ENCODE measurements at regions not wholly inside any gene's neighbourhood (a gene's known extent, or its start where the extent isn't known, plus 50 kb on each side); places are given as distances from the start of the nearest gene placed in this dataset.

DNA sequence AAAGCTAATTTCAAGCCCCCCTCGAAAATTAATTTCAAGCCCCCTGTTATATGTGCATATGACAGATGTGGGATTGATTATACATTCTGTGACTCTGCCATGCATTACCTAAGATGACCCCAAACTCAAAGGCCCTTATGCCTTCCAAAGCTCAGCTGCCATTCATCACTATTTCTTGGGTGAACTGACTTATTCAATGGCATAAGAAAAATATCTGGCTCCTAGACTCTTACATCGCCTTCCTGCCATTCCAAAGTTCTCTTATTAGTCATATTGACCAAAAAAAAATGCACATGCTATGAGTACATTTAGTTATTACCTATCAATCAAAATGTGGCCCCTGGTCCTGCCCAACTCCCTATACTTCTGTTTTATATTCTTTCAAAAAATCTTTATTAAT lies 291.8 kb upstream of the CHAC2 start:
- H3K4me3 ChIP-seq: no peak overlapping the region
- H3K36me3 ChIP-seq: no peaks in the 10 kb centered on the region
- H3K9me3 ChIP-seq: no peaks in the 10 kb centered on the region
- TF ChIP-seq, protein P1, sequence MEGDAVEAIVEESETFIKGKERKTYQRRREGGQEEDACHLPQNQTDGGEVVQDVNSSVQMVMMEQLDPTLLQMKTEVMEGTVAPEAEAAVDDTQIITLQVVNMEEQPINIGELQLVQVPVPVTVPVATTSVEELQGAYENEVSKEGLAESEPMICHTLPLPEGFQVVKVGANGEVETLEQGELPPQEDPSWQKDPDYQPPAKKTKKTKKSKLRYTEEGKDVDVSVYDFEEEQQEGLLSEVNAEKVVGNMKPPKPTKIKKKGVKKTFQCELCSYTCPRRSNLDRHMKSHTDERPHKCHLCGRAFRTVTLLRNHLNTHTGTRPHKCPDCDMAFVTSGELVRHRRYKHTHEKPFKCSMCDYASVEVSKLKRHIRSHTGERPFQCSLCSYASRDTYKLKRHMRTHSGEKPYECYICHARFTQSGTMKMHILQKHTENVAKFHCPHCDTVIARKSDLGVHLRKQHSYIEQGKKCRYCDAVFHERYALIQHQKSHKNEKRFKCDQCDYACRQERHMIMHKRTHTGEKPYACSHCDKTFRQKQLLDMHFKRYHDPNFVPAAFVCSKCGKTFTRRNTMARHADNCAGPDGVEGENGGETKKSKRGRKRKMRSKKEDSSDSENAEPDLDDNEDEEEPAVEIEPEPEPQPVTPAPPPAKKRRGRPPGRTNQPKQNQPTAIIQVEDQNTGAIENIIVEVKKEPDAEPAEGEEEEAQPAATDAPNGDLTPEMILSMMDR (IDR thresholded peaks at IDR 0.05): no peak
- intact Hi-C loops (cut with DNase I): no loop called here
- H3K27me3 ChIP-seq (ENCODE audit: low read depth): no peaks in the 10 kb centered on the region
- DNase-seq (no peak), ATAC-seq (no peak)
- H3K4me1 ChIP-seq: no peaks in the 10 kb centered on the region
- H3K27ac ChIP-seq: no peak overlapping the region

GRCh38 chr2:53475321-53475720 lies 292.3 kb upstream of the CHAC2 start:
- intact Hi-C loops (cut with DNase I): no loop called here

DNA sequence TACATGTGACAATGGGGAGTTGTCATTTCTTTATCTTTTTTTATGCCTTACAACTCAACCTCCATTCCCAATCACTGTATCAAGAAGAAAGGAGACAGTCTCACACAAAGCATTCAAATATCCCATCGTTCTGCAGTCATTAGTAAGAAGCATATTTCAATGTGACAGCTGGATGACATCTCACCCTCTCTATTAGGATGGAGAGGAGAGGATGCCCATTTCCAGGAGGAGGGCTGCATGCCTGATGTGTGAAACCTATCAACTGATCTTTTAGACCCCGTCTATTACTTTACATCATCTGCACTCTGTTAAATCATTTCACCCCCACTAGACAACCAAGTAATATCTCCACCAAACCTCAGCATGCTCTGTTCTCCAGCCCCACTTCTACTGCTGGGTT lies 292.7 kb upstream of the CHAC2 start:
- DNase-seq (no peak), ATAC-seq (no peak)
- no peaks in the 10 kb centered on the region for H3K9me3 ChIP-seq
- intact Hi-C loops (cut with DNase I): no loop called here
- no peaks in the 10 kb centered on the region for H3K4me1 ChIP-seq
- TF ChIP-seq, protein P1 (IDR thresholded peaks at IDR 0.05): no peak
- no peak overlapping the region for H3K4me3 ChIP-seq
- H3K27me3 ChIP-seq (ENCODE audit: low read depth): no peaks in the 10 kb centered on the region
- no peaks in the 10 kb centered on the region for H3K36me3 ChIP-seq
- H3K27ac ChIP-seq: no peak overlapping the region

More at GRCh38 chr2:53475321-53475720, 292.3 kb upstream of the CHAC2 start:
- Histone ChIP-seq H3K36me3 (no peaks in the 10 kb centered on the region), H3K27me3 (ENCODE audit: low read depth) (no peaks in the 10 kb centered on the region), H3K4me1 (no peaks in the 10 kb centered on the region), H3K4me3 (no peak overlapping the region), H3K27ac (no peak overlapping the region), H3K9me3 (no peaks in the 10 kb centered on the region)
- DNase-seq (no peak), ATAC-seq (no peak)
- TF ChIP-seq, protein P1 (IDR thresholded peaks at IDR 0.05): no peak

- ATAC-seq (no peak), DNase-seq (no peak)
- Histone ChIP-seq H3K36me3 (no peaks in the 10 kb centered on the region), H3K9me3 (no peaks in the 10 kb centered on the region), H3K4me1 (no peaks in the 10 kb centered on the region), H3K4me3 (no peak overlapping the region), H3K27ac (no peak overlapping the region), H3K27me3 (ENCODE audit: low read depth) (no peaks in the 10 kb centered on the region)
- intact Hi-C loops (cut with DNase I): no loop called here
- TF ChIP-seq, protein P1 (IDR thresholded peaks at IDR 0.05): no peak
Observed at GRCh38 chr2:53473775-53474311, 293.8 kb upstream of the CHAC2 start.

DNA sequence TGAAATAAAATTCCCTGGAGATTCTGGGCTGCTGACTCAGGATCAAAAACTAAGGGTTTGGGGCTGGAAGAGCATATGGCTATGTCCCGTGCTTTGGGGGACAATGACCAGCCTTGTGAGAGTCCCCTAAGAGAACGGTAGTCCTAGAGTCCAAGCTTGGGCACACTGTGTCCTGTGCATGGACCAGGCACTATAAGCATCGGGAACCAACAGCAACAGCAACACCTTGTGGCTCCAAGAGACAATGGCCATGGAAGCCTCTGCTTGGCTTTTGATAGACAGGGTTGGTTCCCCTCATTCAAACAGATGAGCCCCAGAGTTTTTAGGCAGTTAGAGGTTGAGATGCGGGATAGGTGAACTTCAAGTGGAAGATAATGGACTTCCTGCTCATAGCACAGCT lies 294.4 kb upstream of the CHAC2 start:
- H3K27ac ChIP-seq: no peak overlapping the region

More for the DNA sequence above, 294.4 kb upstream of the CHAC2 start:
- Histone ChIP-seq H3K9me3 (no peaks in the 10 kb centered on the region), H3K4me3 (no peak overlapping the region), H3K36me3 (no peaks in the 10 kb centered on the region), H3K27me3 (ENCODE audit: low read depth) (no peaks in the 10 kb centered on the region), H3K4me1 (no peaks in the 10 kb centered on the region)
- DNase-seq: no peak
- TF ChIP-seq, protein P1 (IDR thresholded peaks at IDR 0.05): no peak
- no peak for ATAC-seq
- intact Hi-C loops (cut with DNase I): no loop called here
